A673 (cell line): ENCODE measurements at regions not wholly inside any gene's neighbourhood (a gene's known extent, or its start where the extent isn't known, plus 50 kb on each side); places are given as distances from the start of the nearest gene placed in this dataset.

Experiments
- BruUV-seq: library from RNA; stranded (reverse); fragments of 400-500 nt; replicated peaks from 2 replicates; lab custom pipeline; 2021; lab: Mats Ljungman, UMichigan
- CTCF ChIA-PET: fragments of 300-600 bp; sonication (Branson Sonifier 250); formaldehyde crosslinking; loops from one replicate; lab custom pipeline; 2022; ENCODE audit warnings: antibody characterized with exemption; lab: Charles Lee
- POLR2A ChIA-PET: fragments of 300-600 bp; sonication (Branson Sonifier 250); formaldehyde crosslinking; loops from one replicate; lab custom pipeline; 2022; ENCODE audit warnings: antibody characterized with exemption; ENCODE audit not compliant: low non-redundant PET; lab: Charles Lee
- DNase-seq: peaks from one replicate; pipeline ENCODE4 v3.0.0-alpha.2; 2015; ENCODE audit warnings: low spot score
- H3K27ac ChIP-seq: fragments of 200-600 bp; sonication (generic); 2 replicates; pipeline ENCODE4 v1.5.1; 2016; ENCODE audit warnings: mixed run types, low read depth, mild to moderate bottlenecking, mixed read lengths, antibody characterized with exemption, low read length; ENCODE audit not compliant: poor library complexity, severe bottlenecking
- H3K27me3 ChIP-seq: fragments of 200-600 bp; sonication (generic); replicated peaks from 2 replicates; pipeline ENCODE4 v1.6.1; 2017; ENCODE audit warnings: mixed run types, low read depth, mild to moderate bottlenecking, mixed read lengths, antibody characterized with exemption, low read length; ENCODE audit not compliant: insufficient read depth, poor library complexity
- H3K36me3 ChIP-seq: fragments of 200-600 bp; sonication (generic); 2 replicates; pipeline ENCODE4 v1.6.1; 2016; ENCODE audit warnings: mixed run types, mild to moderate bottlenecking, mixed read lengths, antibody characterized with exemption, low read length; ENCODE audit not compliant: insufficient read depth, poor library complexity, severe bottlenecking
- H3K4me1 ChIP-seq: fragments of 200-600 bp; sonication (generic); 2 replicates; pipeline ENCODE4 v1.6.1; 2017; ENCODE audit warnings: mixed run types, mild to moderate bottlenecking, mixed read lengths, antibody characterized with exemption, low read length; ENCODE audit not compliant: insufficient read depth, poor library complexity, severe bottlenecking
- H3K4me3 ChIP-seq: fragments of 200-600 bp; sonication (generic); 2 replicates; pipeline ENCODE4 v1.5.1; 2016; ENCODE audit warnings: low read depth, mixed run types, mild to moderate bottlenecking, mixed read lengths, low read length; ENCODE audit not compliant: poor library complexity, severe bottlenecking
- H3K9me3 ChIP-seq: fragments of 200-600 bp; sonication (generic); 2 replicates; pipeline ENCODE4 v1.6.1; 2016; ENCODE audit warnings: mixed run types, low read depth, mild to moderate bottlenecking, mixed read lengths, antibody characterized with exemption, low read length; ENCODE audit not compliant: poor library complexity, severe bottlenecking
- EZH2 ChIP-seq: fragments of 200-600 bp; sonication (generic); IDR thresholded peaks from 2 replicates; pipeline ENCODE4 v1.6.1; 2017; ENCODE audit warnings: borderline replicate concordance, low read depth, mild to moderate bottlenecking, mixed read lengths, antibody characterized with exemption, low read length; ENCODE audit not compliant: poor library complexity, severe bottlenecking
- intact Hi-C: fragments of 100-400 bp; cut with micrococcal nuclease; formaldehyde crosslinking; loops from one replicate; pipeline ENCODE4 v1.10.0; 2022; ENCODE audit not compliant: unreplicated experiment
- TF ChIP-seq, protein P1 (sequence below): fragments of 300-800, 200-600 bp; sonication (generic); conservative IDR thresholded peaks from 2 replicates; pipeline ENCODE4 v1.5.1; 2017; ENCODE audit warnings: low read depth, mild to moderate bottlenecking, antibody characterized with exemption, low read length, moderate library complexity, mixed read lengths

DNA sequence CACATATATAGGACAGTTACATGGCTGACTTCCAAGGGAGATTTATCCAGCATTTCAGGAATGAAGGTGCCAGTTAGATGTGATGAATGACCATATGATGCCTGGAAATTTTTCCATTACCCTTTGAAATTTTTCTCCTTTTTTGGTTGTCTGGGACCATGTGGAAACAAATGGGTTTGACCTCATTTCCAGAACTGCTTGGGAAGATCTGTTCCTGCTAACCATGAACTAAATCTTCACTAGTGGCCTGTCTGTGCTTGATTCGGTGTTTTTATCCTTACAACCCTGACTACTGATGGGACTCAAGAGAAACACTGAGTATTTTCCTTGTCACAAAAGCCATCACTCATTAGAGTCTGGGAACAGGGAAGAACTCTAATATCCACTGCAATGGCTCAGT lies 409.4 kb downstream of the PDCD6IP start:
- Histone ChIP-seq H3K36me3 (no peaks in the 10 kb centered on the region), H3K27me3 (no peaks in the 10 kb centered on the region), H3K4me3 (no peak overlapping the region), H3K9me3 (no peaks in the 10 kb centered on the region), H3K4me1 (peaks cover 56% of the 10 kb centered on the region), H3K27ac (peak overlapping the region; percentile 8)
- ChIA-PET POLR2A (no interaction called here), CTCF (no interaction called here)
- DNase-seq = no peak
- no TSS peak for BruUV-seq
- intact Hi-C loops = no loop called here
- TF ChIP-seq, protein P1, sequence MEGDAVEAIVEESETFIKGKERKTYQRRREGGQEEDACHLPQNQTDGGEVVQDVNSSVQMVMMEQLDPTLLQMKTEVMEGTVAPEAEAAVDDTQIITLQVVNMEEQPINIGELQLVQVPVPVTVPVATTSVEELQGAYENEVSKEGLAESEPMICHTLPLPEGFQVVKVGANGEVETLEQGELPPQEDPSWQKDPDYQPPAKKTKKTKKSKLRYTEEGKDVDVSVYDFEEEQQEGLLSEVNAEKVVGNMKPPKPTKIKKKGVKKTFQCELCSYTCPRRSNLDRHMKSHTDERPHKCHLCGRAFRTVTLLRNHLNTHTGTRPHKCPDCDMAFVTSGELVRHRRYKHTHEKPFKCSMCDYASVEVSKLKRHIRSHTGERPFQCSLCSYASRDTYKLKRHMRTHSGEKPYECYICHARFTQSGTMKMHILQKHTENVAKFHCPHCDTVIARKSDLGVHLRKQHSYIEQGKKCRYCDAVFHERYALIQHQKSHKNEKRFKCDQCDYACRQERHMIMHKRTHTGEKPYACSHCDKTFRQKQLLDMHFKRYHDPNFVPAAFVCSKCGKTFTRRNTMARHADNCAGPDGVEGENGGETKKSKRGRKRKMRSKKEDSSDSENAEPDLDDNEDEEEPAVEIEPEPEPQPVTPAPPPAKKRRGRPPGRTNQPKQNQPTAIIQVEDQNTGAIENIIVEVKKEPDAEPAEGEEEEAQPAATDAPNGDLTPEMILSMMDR = no peak
- TF ChIP-seq EZH2 = no peak

DNA sequence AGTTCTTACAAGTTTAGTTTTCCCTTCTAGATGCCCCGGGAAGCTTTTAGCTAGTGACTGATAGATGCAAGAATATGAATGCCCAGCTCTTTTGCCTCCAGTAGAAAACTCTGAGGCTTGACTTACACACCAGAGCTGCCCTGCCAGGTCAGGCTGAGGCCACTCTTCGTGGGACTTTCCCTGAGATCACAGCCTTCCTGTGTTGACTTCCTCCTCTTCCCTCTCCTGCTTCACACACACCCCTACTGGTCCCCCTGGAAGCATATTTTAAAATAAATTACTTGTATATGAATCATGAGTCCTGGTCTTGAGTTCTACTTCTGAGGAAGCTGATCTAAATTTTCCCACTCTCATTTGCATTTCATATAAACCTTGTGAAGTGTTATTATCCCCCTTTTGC lies 413.7 kb downstream of the PDCD6IP start:
- TF ChIP-seq EZH2 = no peak
- TF ChIP-seq, protein P1 = no peak
- POLR2A ChIA-PET = interaction anchor here (0.7 kb wide), 1 partner anchor 11 kb away, joined by 3 read pairs; no protein-coding TSS in a partner anchor
- TSS peak; percentile 84 for BruUV-seq
- H3K27ac ChIP-seq = peak overlapping the region; percentile 68
- no peaks in the 10 kb centered on the region for H3K9me3 ChIP-seq
- no peaks in the 10 kb centered on the region for H3K36me3 ChIP-seq
- intact Hi-C loops = no loop called here
- no peak for DNase-seq
- CTCF ChIA-PET = no interaction called here
- H3K27me3 ChIP-seq = no peaks in the 10 kb centered on the region
- peaks cover 78% of the 10 kb centered on the region for H3K4me1 ChIP-seq
- no peak overlapping the region for H3K4me3 ChIP-seq

DNA sequence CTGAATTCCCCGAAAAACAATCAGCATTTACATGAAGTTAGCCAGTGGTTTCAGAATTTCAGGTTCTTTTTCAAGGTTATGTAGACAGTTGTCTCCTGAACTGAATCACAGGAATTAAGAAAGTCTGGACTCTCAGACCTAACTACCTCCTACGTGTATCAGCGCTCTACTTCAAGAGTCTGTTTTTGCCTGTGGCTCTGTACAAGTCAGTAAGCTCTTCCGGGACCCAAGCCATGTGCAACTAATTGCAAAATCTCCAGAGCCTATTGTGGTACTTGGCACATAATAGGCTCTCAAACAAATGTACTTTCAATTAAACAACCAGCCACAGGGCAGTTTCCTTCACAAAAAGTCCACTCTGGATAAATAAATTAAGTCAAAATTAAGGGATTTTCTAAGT lies 414.2 kb downstream of the PDCD6IP start:
- TF ChIP-seq, protein P1 = no peak
- no peak for TF ChIP-seq EZH2
- no peaks in the 10 kb centered on the region for H3K9me3 ChIP-seq
- peak overlapping the region; percentile 68 for H3K27ac ChIP-seq
- ChIA-PET POLR2A (interaction anchor here (0.7 kb wide), 1 partner anchor 11 kb away, joined by 3 read pairs; no protein-coding TSS in a partner anchor), CTCF (interaction anchor here (1.1 kb wide), 1 partner anchor 48 kb away, joined by 3 read pairs; no protein-coding TSS in a partner anchor)
- no peak overlapping the region for H3K4me3 ChIP-seq
- no peaks in the 10 kb centered on the region for H3K36me3 ChIP-seq
- H3K4me1 ChIP-seq = peaks cover 83% of the 10 kb centered on the region
- peak; percentile 92 for DNase-seq
- intact Hi-C loops = no loop called here
- H3K27me3 ChIP-seq = no peaks in the 10 kb centered on the region
- BruUV-seq = no TSS peak
